Central memory CD8-positive, alpha-beta T cell (primary cell): ENCODE measurements at regions not wholly inside any gene's neighbourhood (a gene's known extent, or its start where the extent isn't known, plus 50 kb on each side); places are given as distances from the start of the nearest gene placed in this dataset.

Experiments
- ATAC-seq: fragments of 150-1000 bp; cut with Tn5 transposase; replicated peaks from 2 replicates; pipeline ENCODE4 v1.10.0; 2022; ENCODE audit warnings: mild to moderate bottlenecking, moderate FRiP score, moderate number of reproducible peaks; ENCODE audit not compliant: poor library complexity, severe bottlenecking; ENCODE audit errors: extremely low read depth
- DNase-seq, 2 donors: peaks; one replicate each; pipeline ENCODE4 v3.0.0; 2021; ENCODE audit warnings: low spot score in 2 of 2
- H3K27ac Mint-ChIP-seq: one replicate; pipeline ENCODE4 v1.8.0; 2022; ENCODE audit warnings: low read depth, mild to moderate bottlenecking, moderate library complexity, mixed read lengths
- H3K27me3 Mint-ChIP-seq: one replicate; pipeline ENCODE4 v1.8.0; 2022; ENCODE audit warnings: mixed read lengths
- H3K36me3 Mint-ChIP-seq: one replicate; pipeline ENCODE4 v1.8.0; 2022; ENCODE audit warnings: mild to moderate bottlenecking, moderate library complexity, mixed read lengths; ENCODE audit not compliant: insufficient read depth
- H3K4me1 Mint-ChIP-seq: one replicate; pipeline ENCODE4 v1.8.0; 2022; ENCODE audit warnings: mixed read lengths
- H3K4me3 Mint-ChIP-seq: one replicate; pipeline ENCODE4 v1.8.0; 2022; ENCODE audit warnings: mild to moderate bottlenecking, moderate library complexity, mixed read lengths
- H3K9me3 Mint-ChIP-seq: one replicate; pipeline ENCODE4 v1.8.0; 2022; ENCODE audit warnings: mixed read lengths

DNA sequence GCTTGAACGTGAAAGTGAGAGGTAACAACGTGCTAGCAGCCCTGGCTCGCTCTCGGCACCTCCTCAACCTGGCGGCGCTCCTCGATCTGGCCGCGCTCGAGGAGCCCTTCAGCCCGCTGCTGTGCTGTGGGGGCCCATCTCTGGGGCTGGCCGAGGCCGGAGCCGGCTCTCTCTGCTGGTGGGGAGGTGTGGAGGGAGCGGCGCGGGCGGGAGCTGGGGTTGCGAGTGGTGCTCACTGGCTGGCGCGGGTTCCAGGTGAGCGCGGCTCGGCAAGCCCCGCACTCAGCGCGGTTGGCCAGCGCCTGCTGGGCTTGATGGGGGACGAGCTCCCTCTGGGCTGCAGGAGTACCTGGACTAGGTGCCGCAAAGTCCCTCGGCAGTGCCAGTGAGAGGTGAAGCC lies 52.5 kb upstream of the RPS6KA2 start:
- H3K4me3 Mint-ChIP-seq = no peak overlapping the region
- ATAC-seq = no peak
- H3K36me3 Mint-ChIP-seq = no peaks in the 10 kb centered on the region
- H3K4me1 Mint-ChIP-seq = no peaks in the 10 kb centered on the region
- no peak overlapping the region for H3K27ac Mint-ChIP-seq
- no peak for DNase-seq
- H3K9me3 Mint-ChIP-seq = no peaks in the 10 kb centered on the region
- H3K27me3 Mint-ChIP-seq = peaks cover 26% of the 10 kb centered on the region

DNA sequence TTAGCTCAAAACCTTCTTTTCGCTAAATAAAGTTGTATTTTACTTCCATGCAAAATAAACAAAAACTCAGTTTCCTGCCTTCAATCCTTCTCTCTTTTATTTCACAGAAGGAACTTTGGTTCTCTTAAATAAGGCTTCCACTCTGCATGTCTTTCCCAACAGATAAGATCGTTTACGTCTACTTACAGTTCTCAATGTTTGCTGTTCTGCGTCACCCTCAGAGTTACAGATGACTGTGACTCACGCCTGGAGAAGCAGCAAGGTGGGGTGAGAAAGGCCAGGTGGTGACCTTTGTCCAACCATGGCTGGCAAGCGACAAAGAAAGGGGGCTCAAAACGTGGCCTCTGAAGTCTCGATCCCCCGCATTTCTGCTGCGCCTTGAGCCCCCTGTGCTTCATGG lies 51.4 kb upstream of the RPS6KA2 start:
- H3K4me1 Mint-ChIP-seq = no peaks in the 10 kb centered on the region
- H3K9me3 Mint-ChIP-seq = no peaks in the 10 kb centered on the region
- DNase-seq = no peak
- ATAC-seq = no peak
- no peak overlapping the region for H3K4me3 Mint-ChIP-seq
- H3K36me3 Mint-ChIP-seq = no peaks in the 10 kb centered on the region
- peaks cover 30% of the 10 kb centered on the region for H3K27me3 Mint-ChIP-seq
- H3K27ac Mint-ChIP-seq = no peak overlapping the region

DNA sequence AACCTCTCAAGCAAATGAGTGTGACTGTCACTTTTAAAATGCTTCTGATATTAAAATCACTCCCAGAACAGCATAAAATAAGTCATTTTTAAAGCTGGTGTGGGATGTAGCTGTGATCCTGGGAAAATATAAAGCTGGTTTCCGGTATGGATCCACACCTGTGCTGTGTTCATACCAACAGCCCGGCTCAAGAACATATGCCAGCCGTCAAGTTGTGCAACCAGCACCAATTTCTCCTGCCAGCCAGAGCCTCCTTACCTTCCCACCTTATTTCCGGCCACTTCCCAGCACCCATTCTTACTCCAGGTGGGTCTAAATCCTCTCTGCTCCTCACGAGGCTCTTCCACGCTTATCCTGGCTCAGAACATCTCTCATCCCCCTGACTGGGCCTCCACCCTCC lies 50.9 kb upstream of the RPS6KA2 start:
- ATAC-seq = no peak
- H3K9me3 Mint-ChIP-seq = no peaks in the 10 kb centered on the region
- no peak overlapping the region for H3K27ac Mint-ChIP-seq
- DNase-seq = no peak
- H3K4me3 Mint-ChIP-seq = no peak overlapping the region
- H3K36me3 Mint-ChIP-seq = no peaks in the 10 kb centered on the region
- H3K27me3 Mint-ChIP-seq = peaks cover 35% of the 10 kb centered on the region
- H3K4me1 Mint-ChIP-seq = no peaks in the 10 kb centered on the region
